GM23338 (cell line): ENCODE measurements at regions not wholly inside any gene's neighbourhood (a gene's known extent, or its start where the extent isn't known, plus 50 kb on each side); places are given as distances from the start of the nearest gene placed in this dataset.

Experiments used
- ATAC-seq: fragments of 200-7000 bp; cut with Tn5 transposase; 3 replicates; pipeline ENCODE4 v1.9.1; 2020
- DNase-seq: peaks from one replicate; pipeline ENCODE4 v3.0.0-alpha.2; 2015; ENCODE audit warnings: low spot score
- H2AFZ ChIP-seq: fragments of 200-600 bp; sonication (generic); 2 replicates; pipeline ENCODE4 v1.8.0; 2016; ENCODE audit warnings: antibody characterized with exemption, mild to moderate bottlenecking, moderate library complexity
- H3F3A ChIP-seq: fragments of 200-600 bp; sonication (generic); replicated peaks from 2 replicates; pipeline ENCODE4 v1.8.0; 2017; ENCODE audit warnings: antibody characterized with exemption, mixed run types, low read depth
- H3K27ac ChIP-seq: fragments of 200-600 bp; sonication (generic); 2 replicates; pipeline ENCODE4 v1.6.1; 2016; ENCODE audit warnings: low read depth
- H3K27me3 ChIP-seq: fragments of 200-600 bp; sonication (generic); 2 replicates; pipeline ENCODE4 v1.8.0; 2016; ENCODE audit warnings: mild to moderate bottlenecking, mixed run types, moderate library complexity; ENCODE audit not compliant: insufficient read depth
- H3K36me3 ChIP-seq: fragments of 200-600 bp; sonication (generic); 2 replicates; pipeline ENCODE4 v1.8.0; 2016; ENCODE audit warnings: mild to moderate bottlenecking; ENCODE audit not compliant: insufficient read depth
- H3K4me1 ChIP-seq: fragments of 200-600 bp; sonication (generic); 2 replicates; pipeline ENCODE4 v1.8.0; 2016; ENCODE audit warnings: mild to moderate bottlenecking, moderate library complexity; ENCODE audit not compliant: insufficient read depth
- H3K4me2 ChIP-seq: fragments of 200-600 bp; sonication (generic); 2 replicates; pipeline ENCODE4 v1.7.1; 2017; ENCODE audit warnings: mixed run types
- H3K4me3 ChIP-seq: fragments of 200-600 bp; sonication (generic); 2 replicates; pipeline ENCODE4 v1.6.1; 2016; ENCODE audit warnings: mixed run types
- H3K79me2 ChIP-seq: fragments of 200-600 bp; sonication (generic); replicated peaks from 2 replicates; pipeline ENCODE4 v1.8.0; 2017; ENCODE audit warnings: mild to moderate bottlenecking; ENCODE audit not compliant: insufficient read depth
- H3K9me2 ChIP-seq: fragments of 200-600 bp; sonication (generic); 2 replicates; pipeline ENCODE4 v1.8.0; 2017; ENCODE audit not compliant: insufficient read depth
- H4K20me1 ChIP-seq: fragments of 200-600 bp; sonication (generic); replicated peaks from 2 replicates; pipeline ENCODE4 v1.8.0; 2017; ENCODE audit warnings: mild to moderate bottlenecking; ENCODE audit not compliant: insufficient read depth
- H3K27ac Mint-ChIP-seq: 2 replicates; pipeline ENCODE4 v1.8.0; 2020; ENCODE audit warnings: inconsistent platforms, mild to moderate bottlenecking, moderate library complexity, mixed read lengths
- H3K27me3 Mint-ChIP-seq: 3 replicates; pipeline ENCODE4 v1.8.0; 2022; ENCODE audit warnings: low read depth, mild to moderate bottlenecking, moderate library complexity, mixed read lengths, inconsistent platforms; ENCODE audit not compliant: insufficient read depth, poor library complexity
- H3K36me3 Mint-ChIP-seq: 3 replicates; pipeline ENCODE4 v1.8.0; 2021; ENCODE audit warnings: low read depth, mild to moderate bottlenecking, inconsistent platforms, moderate library complexity, mixed read lengths
- H3K4me1 Mint-ChIP-seq: 3 replicates; pipeline ENCODE4 v1.8.0; 2020; ENCODE audit warnings: mild to moderate bottlenecking, inconsistent platforms, mixed read lengths
- H3K4me3 Mint-ChIP-seq: 3 replicates; pipeline ENCODE4 v1.8.0; 2021; ENCODE audit warnings: moderate library complexity, mild to moderate bottlenecking, inconsistent platforms, mixed read lengths
- H3K9me3 Mint-ChIP-seq: 3 replicates; pipeline ENCODE4 v1.8.0; 2020; ENCODE audit warnings: moderate library complexity, mild to moderate bottlenecking, inconsistent platforms, mixed read lengths
- NANOG ChIP-seq: IDR thresholded peaks from 2 replicates; pipeline ENCODE4 v1.6.1; 2016; ENCODE audit warnings: antibody characterized with exemption, borderline replicate concordance
- POLR2AphosphoS5 ChIP-seq: IDR thresholded peaks from 2 replicates; pipeline ENCODE4 v1.6.1; 2016; ENCODE audit warnings: antibody characterized with exemption, low read depth
- TF ChIP-seq, protein P1 (sequence below): fragments of 250-450 bp; sonication (Bioruptor Pico); IDR thresholded peaks from 2 replicates; pipeline ENCODE4 v1.5.0; 2020; ENCODE audit warnings: mild to moderate bottlenecking, moderate library complexity
- TF ChIP-seq, protein P2 (sequence below), 2 experiments: fragments of 200-600 bp in 1 of 2; sonication (generic) in 1 of 2; conservative IDR thresholded peaks; 2 replicates each; pipeline versions ENCODE4 v1.5.1 to v1.6.1; 2016 to 2017; ENCODE audit warnings: antibody characterized with exemption in 2 of 2, low read depth in 2 of 2, mild to moderate bottlenecking in 2 of 2, moderate library complexity in 1 of 2

DNA sequence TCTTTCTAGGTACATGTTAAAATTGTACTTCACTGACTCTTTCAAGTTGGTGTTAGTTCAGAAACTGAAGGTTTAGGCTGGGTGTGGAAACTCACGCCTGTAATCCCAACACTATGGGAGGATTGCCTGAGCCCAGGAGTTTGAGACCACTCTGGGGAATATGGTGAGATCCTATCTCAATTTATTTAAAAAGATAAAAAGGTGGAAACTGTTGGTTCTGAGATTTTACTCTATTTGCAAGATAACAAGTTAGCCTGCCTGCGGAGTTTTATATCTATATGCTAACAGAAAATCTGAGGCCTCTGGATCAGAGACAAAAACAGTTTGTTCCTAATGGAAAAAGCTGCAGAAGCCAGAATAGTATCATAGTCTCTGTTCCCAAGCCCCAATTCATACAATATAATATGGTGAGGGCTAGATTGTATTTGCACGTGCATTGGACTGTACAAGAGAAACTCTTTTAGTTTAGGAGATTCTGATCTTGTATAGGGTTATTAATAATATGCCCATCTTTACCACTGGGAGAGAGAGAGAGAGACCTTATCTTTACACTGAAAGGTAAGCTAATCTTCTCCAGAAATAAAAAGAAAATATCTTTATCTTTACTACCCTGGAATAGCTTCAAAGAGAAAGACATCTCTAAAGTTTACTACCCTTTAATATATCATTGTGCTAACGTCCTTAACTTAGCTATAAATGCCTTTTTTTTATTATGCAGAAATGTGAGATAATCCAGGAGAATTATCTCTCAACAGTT is 1267.6 kb downstream of the OTOL1 start:
- Histone ChIP-seq H3F3A (no peaks in the 10 kb centered on the region), H3K4me3 (no peak overlapping the region), H3K79me2 (no peaks in the 10 kb centered on the region), H3K27me3 (no peaks in the 10 kb centered on the region), H3K4me2 (no peak overlapping the region), H3K9me2 (peaks cover 10% of the 10 kb centered on the region; the same call in 1 of the 2 replicates), H4K20me1 (no peaks in the 10 kb centered on the region), H3K27ac (no peak overlapping the region), H3K36me3 (peaks cover 5% of the 10 kb centered on the region; the same call in 1 of the 2 replicates), H3K4me1 (peaks cover 5% of the 10 kb centered on the region; the same call in 1 of the 2 replicates), H2AFZ (0 out of 2 replicates have a peak overlapping the region, but pooled peaks have one; percentile 23)
- DNase-seq: no peak
- TF ChIP-seq NANOG: no peak
- Mint-ChIP-seq H3K9me3 (peaks cover 17% of the 10 kb centered on the region), H3K27me3 (no peaks in the 10 kb centered on the region), H3K4me1 (no peaks in the 10 kb centered on the region; the same call in 2 of the 3 replicates), H3K4me3 (no peak overlapping the region), H3K36me3 (peaks cover 18% of the 10 kb centered on the region), H3K27ac (no peak overlapping the region)
- ATAC-seq: no peak

DNA sequence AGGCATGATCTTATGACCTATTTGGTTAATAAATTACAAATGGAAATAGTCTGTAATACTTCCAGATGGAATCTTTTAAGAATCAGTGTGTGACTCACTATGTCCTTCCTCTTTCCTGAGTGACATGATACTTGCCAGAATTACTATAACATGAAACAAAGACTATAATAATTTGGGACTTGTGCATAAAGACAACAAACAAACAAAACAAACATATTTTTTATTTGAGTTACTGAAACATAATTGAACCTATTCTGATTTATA is 1268.1 kb downstream of the OTOL1 start:
- Histone ChIP-seq H3K9me2 (peaks cover 10% of the 10 kb centered on the region; the same call in 1 of the 2 replicates), H3K27me3 (no peaks in the 10 kb centered on the region), H3K4me2 (no peak overlapping the region), H3K4me1 (peaks cover 5% of the 10 kb centered on the region; the same call in 1 of the 2 replicates), H2AFZ (no peak overlapping the region), H3K4me3 (no peak overlapping the region), H3F3A (no peaks in the 10 kb centered on the region), H3K27ac (no peak overlapping the region), H3K36me3 (peaks cover 5% of the 10 kb centered on the region; the same call in 1 of the 2 replicates), H4K20me1 (no peaks in the 10 kb centered on the region), H3K79me2 (no peaks in the 10 kb centered on the region)
- no peak overlapping the region for H3K27ac Mint-ChIP-seq
- ATAC-seq (no peak), DNase-seq (no peak)
- no peaks in the 10 kb centered on the region for H3K27me3 Mint-ChIP-seq
- peaks cover 17% of the 10 kb centered on the region for H3K9me3 Mint-ChIP-seq
- TF ChIP-seq, protein P1, sequence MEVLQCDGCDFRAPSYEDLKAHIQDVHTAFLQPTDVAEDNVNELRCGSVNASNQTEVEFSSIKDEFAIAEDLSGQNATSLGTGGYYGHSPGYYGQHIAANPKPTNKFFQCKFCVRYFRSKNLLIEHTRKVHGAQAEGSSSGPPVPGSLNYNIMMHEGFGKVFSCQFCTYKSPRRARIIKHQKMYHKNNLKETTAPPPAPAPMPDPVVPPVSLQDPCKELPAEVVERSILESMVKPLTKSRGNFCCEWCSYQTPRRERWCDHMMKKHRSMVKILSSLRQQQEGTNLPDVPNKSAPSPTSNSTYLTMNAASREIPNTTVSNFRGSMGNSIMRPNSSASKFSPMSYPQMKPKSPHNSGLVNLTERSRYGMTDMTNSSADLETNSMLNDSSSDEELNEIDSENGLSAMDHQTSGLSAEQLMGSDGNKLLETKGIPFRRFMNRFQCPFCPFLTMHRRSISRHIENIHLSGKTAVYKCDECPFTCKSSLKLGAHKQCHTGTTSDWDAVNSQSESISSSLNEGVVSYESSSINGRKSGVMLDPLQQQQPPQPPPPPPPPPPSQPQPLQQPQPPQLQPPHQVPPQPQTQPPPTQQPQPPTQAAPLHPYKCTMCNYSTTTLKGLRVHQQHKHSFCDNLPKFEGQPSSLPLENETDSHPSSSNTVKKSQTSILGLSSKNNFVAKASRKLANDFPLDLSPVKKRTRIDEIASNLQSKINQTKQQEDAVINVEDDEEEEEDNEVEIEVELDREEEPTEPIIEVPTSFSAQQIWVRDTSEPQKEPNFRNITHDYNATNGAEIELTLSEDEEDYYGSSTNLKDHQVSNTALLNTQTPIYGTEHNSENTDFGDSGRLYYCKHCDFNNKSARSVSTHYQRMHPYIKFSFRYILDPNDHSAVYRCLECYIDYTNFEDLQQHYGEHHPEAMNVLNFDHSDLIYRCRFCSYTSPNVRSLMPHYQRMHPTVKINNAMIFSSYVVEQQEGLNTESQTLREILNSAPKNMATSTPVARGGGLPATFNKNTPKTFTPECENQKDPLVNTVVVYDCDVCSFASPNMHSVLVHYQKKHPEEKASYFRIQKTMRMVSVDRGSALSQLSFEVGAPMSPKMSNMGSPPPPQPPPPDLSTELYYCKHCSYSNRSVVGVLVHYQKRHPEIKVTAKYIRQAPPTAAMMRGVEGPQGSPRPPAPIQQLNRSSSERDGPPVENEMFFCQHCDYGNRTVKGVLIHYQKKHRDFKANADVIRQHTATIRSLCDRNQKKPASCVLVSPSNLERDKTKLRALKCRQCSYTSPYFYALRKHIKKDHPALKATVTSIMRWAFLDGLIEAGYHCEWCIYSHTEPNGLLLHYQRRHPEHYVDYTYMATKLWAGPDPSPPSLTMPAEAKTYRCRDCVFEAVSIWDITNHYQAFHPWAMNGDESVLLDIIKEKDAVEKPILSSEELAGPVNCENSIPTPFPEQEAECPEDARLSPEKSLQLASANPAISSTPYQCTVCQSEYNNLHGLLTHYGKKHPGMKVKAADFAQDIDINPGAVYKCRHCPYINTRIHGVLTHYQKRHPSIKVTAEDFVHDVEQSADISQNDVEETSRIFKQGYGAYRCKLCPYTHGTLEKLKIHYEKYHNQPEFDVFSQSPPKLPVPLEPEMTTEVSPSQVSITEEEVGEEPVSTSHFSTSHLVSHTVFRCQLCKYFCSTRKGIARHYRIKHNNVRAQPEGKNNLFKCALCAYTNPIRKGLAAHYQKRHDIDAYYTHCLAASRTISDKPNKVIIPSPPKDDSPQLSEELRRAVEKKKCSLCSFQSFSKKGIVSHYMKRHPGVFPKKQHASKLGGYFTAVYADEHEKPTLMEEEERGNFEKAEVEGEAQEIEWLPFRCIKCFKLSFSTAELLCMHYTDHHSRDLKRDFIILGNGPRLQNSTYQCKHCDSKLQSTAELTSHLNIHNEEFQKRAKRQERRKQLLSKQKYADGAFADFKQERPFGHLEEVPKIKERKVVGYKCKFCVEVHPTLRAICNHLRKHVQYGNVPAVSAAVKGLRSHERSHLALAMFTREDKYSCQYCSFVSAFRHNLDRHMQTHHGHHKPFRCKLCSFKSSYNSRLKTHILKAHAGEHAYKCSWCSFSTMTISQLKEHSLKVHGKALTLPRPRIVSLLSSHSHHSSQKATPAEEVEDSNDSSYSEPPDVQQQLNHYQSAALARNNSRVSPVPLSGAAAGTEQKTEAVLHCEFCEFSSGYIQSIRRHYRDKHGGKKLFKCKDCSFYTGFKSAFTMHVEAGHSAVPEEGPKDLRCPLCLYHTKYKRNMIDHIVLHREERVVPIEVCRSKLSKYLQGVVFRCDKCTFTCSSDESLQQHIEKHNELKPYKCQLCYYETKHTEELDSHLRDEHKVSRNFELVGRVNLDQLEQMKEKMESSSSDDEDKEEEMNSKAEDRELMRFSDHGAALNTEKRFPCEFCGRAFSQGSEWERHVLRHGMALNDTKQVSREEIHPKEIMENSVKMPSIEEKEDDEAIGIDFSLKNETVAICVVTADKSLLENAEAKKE (CRISPR knock-in tag): no peak
- TF ChIP-seq POLR2AphosphoS5: no peak
- TF ChIP-seq, protein P2, sequence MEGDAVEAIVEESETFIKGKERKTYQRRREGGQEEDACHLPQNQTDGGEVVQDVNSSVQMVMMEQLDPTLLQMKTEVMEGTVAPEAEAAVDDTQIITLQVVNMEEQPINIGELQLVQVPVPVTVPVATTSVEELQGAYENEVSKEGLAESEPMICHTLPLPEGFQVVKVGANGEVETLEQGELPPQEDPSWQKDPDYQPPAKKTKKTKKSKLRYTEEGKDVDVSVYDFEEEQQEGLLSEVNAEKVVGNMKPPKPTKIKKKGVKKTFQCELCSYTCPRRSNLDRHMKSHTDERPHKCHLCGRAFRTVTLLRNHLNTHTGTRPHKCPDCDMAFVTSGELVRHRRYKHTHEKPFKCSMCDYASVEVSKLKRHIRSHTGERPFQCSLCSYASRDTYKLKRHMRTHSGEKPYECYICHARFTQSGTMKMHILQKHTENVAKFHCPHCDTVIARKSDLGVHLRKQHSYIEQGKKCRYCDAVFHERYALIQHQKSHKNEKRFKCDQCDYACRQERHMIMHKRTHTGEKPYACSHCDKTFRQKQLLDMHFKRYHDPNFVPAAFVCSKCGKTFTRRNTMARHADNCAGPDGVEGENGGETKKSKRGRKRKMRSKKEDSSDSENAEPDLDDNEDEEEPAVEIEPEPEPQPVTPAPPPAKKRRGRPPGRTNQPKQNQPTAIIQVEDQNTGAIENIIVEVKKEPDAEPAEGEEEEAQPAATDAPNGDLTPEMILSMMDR (conservative IDR thresholded peaks at IDR 0.05; ENCODE audit: low read depth in 2 of 2): no peak
- H3K4me1 Mint-ChIP-seq: no peaks in the 10 kb centered on the region; the same call in 2 of the 3 replicates
- H3K4me3 Mint-ChIP-seq: no peak overlapping the region
- peaks cover 18% of the 10 kb centered on the region for H3K36me3 Mint-ChIP-seq
